ENCODE measurements at regions not wholly inside any gene's neighbourhood (a gene's known extent, or its start where the extent isn't known, plus 50 kb on each side); places are given as distances from the start of the nearest gene placed in this dataset.
"Not testable (repeated sequence)": the region's sequence is repeated elsewhere in the genome, so short reads cannot be mapped to it uniquely, and the experiment has no call there.

GRCh38 chr4:42237451-42237850 is 85.0 kb upstream of the BEND4 start:
- DNase-seq (ENCODE audit: low read depth) = no peak
- H3K4me3 ChIP-seq (ENCODE audit: control insufficient read depth, low read depth, low read length) = no peak overlapping the region
- TF ChIP-seq CTCF (IDR thresholded peaks at IDR 0.05; ENCODE audit: control insufficient read depth, insufficient read depth, low read depth, low read length, missing control alignments) = no peak

GRCh38 chr4:42248972-42249371 is 96.5 kb upstream of the BEND4 start:
- no peak for DNase-seq (ENCODE audit: low read depth)
- no peak for TF ChIP-seq CTCF (IDR thresholded peaks at IDR 0.05; ENCODE audit: control insufficient read depth, insufficient read depth, low read depth, low read length, missing control alignments)
- no peak overlapping the region for H3K4me3 ChIP-seq (ENCODE audit: control insufficient read depth, low read depth, low read length)

GRCh38 chr4:42252315-42252714 is 99.9 kb upstream of the BEND4 start:
- no peak overlapping the region for H3K4me3 ChIP-seq (ENCODE audit: control insufficient read depth, low read depth, low read length)
- TF ChIP-seq CTCF (IDR thresholded peaks at IDR 0.05; ENCODE audit: control insufficient read depth, insufficient read depth, low read depth, low read length, missing control alignments) = no peak
- no peak for DNase-seq (ENCODE audit: low read depth)

GRCh38 chr4:42257645-42258044 is 105.2 kb upstream of the BEND4 start:
- DNase-seq (ENCODE audit: low read depth); H3K4me3 ChIP-seq (ENCODE audit: control insufficient read depth, low read depth, low read length): not testable (repeated sequence)

- no peak for DNase-seq (ENCODE audit: low read depth)
- H3K4me3 ChIP-seq (ENCODE audit: control insufficient read depth, low read depth, low read length) = no peak overlapping the region
- TF ChIP-seq CTCF (IDR thresholded peaks at IDR 0.05; ENCODE audit: control insufficient read depth, insufficient read depth, low read depth, low read length, missing control alignments) = no peak
These were observed 110.4 kb upstream of the BEND4 start for GRCh38 chr4:42262701-42263490.

- TF ChIP-seq CTCF (IDR thresholded peaks at IDR 0.05; ENCODE audit: control insufficient read depth, insufficient read depth, low read depth, low read length, missing control alignments) = no peak
- no peak overlapping the region for H3K4me3 ChIP-seq (ENCODE audit: control insufficient read depth, low read depth, low read length)
- DNase-seq (ENCODE audit: low read depth) = no peak
These were observed 113.5 kb upstream of the BEND4 start for GRCh38 chr4:42265782-42266602.

- TF ChIP-seq CTCF (IDR thresholded peaks at IDR 0.05; ENCODE audit: control insufficient read depth, insufficient read depth, low read depth, low read length, missing control alignments) = no peak
- no peak for DNase-seq (ENCODE audit: low read depth)
- H3K4me3 ChIP-seq (ENCODE audit: control insufficient read depth, low read depth, low read length) = no peak overlapping the region
These were observed 115.3 kb upstream of the BEND4 start for GRCh38 chr4:42267724-42268123.
